Rectal smooth muscle tissue (tissue), 1 donor: ENCODE measurements at regions not wholly inside any gene's neighbourhood (a gene's known extent, or its start where the extent isn't known, plus 50 kb on each side); places are given as distances from the start of the nearest gene placed in this dataset.
"Not testable (repeated sequence)": the region's sequence is repeated elsewhere in the genome, so short reads cannot be mapped to it uniquely, and the experiment has no call there.

ENCODE experiments used
- H3K27ac ChIP-seq: one replicate; pipeline ENCODE4 v1.7.0; 2013; ENCODE audit warnings: low read depth, low read length, inconsistent platforms
- H3K27me3 ChIP-seq: one replicate; pipeline ENCODE4 v1.7.0; 2013; ENCODE audit warnings: low read length; ENCODE audit not compliant: control insufficient read depth, insufficient read depth
- H3K36me3 ChIP-seq: one replicate; pipeline ENCODE4 v1.7.0; 2013; ENCODE audit warnings: low read length; ENCODE audit not compliant: control insufficient read depth, insufficient read depth
- H3K4me1 ChIP-seq: one replicate; pipeline ENCODE4 v1.7.0; 2013; ENCODE audit warnings: low read length; ENCODE audit not compliant: control insufficient read depth, insufficient read depth
- H3K4me3 ChIP-seq: one replicate; pipeline ENCODE4 v1.7.0; 2013; ENCODE audit warnings: low read length
- H3K9ac ChIP-seq: one replicate; pipeline ENCODE4 v1.7.0; 2013; ENCODE audit warnings: low read length

DNA sequence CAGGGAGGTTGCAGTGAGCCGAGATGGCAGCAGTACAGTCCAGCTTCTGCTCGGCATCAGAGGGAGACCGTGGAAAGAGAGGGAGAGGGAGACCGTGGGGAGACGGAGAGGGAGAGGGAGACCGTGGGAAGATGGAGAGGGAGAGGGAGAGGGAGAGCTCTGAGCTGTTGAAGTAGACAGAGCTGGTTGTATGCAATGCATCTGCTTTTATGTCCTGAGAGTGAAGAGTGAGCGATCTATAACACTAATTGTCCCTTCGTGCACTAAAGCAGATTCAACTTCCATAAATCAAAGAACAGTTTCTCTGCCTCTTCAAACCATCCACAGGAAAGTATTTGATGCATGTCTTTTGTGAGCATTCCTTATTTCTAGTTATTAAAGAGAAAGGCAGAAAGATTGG, 300.6 kb downstream of the FLRT2 start:
- H3K4me3 ChIP-seq = not testable (repeated sequence)

GRCh38 chr14:85829601-85830000, 299.7 kb downstream of the FLRT2 start:
- H3K36me3 ChIP-seq, H3K27me3 ChIP-seq, H3K4me3 ChIP-seq: not testable (repeated sequence)

More for the DNA sequence above, 300.6 kb downstream of the FLRT2 start:
- H3K36me3 ChIP-seq, H3K4me1 ChIP-seq, H3K9ac ChIP-seq, H3K27ac ChIP-seq, H3K27me3 ChIP-seq: not testable (repeated sequence)

GRCh38 chr14:85824526-85824925, 294.6 kb downstream of the FLRT2 start:
- Histone ChIP-seq H3K9ac (no peak overlapping the region), H3K4me1 (no peaks in the 10 kb centered on the region), H3K36me3 (no peaks in the 10 kb centered on the region), H3K27me3 (no peaks in the 10 kb centered on the region), H3K4me3 (no peak overlapping the region), H3K27ac (no peak overlapping the region)

More at GRCh38 chr14:85829601-85830000, 299.7 kb downstream of the FLRT2 start:
- not testable (repeated sequence) for H3K9ac ChIP-seq, H3K4me1 ChIP-seq, H3K27ac ChIP-seq

DNA sequence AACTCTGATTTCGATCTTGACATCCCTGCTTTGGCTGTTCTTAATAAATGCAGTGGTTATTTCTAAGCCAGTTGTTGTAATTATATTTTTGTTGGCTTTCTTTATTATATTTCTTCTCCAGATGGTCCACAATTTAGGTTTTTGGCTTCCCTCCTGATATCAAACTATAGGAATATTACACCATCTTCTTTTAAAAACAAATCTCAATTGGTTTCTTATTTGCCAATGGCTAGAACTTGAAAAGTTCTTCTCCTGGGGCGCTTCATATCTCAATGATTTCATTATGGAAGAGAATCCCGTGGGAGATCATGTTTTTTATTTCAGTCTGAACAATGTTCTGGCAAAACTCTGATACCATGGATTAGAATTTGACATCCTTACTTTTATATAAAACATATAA, 292.3 kb downstream of the FLRT2 start:
- Histone ChIP-seq H3K36me3 (no peaks in the 10 kb centered on the region), H3K27ac (no peak overlapping the region), H3K9ac (no peak overlapping the region), H3K27me3 (no peaks in the 10 kb centered on the region), H3K4me3 (no peak overlapping the region), H3K4me1 (no peaks in the 10 kb centered on the region)

GRCh38 chr14:85817430-85817829, 287.5 kb downstream of the FLRT2 start:
- H3K9ac ChIP-seq = no peak overlapping the region
- no peaks in the 10 kb centered on the region for H3K4me1 ChIP-seq
- H3K4me3 ChIP-seq = no peak overlapping the region
- H3K27me3 ChIP-seq = no peaks in the 10 kb centered on the region
- no peaks in the 10 kb centered on the region for H3K36me3 ChIP-seq
- H3K27ac ChIP-seq = no peak overlapping the region

- Histone ChIP-seq H3K27me3 (no peaks in the 10 kb centered on the region), H3K4me3 (no peak overlapping the region), H3K27ac (no peak overlapping the region), H3K9ac (no peak overlapping the region), H3K36me3 (no peaks in the 10 kb centered on the region), H3K4me1 (no peaks in the 10 kb centered on the region)
Measured at GRCh38 chr14:85813040-85813439, 283.1 kb downstream of the FLRT2 start.

DNA sequence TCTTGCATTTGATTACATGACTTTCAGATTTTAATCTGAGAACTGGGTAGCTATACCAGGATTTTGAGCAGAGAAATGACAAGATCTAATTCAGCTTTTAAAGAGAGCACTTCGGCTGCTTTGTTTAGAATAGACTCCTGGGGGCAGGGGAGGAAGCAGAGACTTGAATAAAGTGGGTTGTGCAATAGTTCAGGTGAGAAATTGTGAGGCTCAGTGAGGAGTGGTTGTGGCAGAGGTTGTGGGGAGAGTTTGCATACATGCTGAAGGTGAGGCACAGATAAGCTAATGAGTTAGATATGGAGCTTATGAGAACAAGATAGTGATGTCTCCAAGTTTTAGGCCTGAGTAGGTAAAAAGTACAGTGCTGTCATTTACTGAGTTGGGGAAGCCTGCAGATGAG, 281.4 kb downstream of the FLRT2 start:
- no peak overlapping the region for H3K4me3 ChIP-seq
- H3K36me3 ChIP-seq = no peaks in the 10 kb centered on the region
- no peaks in the 10 kb centered on the region for H3K4me1 ChIP-seq
- H3K27ac ChIP-seq = no peak overlapping the region
- H3K9ac ChIP-seq = no peak overlapping the region
- no peaks in the 10 kb centered on the region for H3K27me3 ChIP-seq

DNA sequence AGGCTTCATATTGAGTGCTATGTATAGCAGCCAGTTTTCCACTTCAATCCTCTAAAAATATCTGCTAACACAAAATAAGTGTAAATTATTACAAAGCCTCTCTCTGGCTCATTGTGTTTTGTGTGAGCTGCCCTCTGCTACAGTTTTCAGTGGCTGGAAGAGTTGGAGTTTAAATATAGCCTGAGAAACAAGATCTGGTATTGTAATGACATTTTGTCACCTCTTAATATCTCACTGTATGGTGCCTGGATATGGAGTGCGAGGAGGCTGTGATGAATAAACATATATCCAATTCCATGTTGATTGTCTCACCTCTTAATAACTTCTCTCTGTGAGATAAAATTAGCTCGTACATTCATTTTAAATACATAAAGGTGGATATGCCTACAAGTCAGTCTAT, 269.7 kb downstream of the FLRT2 start:
- Histone ChIP-seq H3K36me3 (no peaks in the 10 kb centered on the region), H3K4me3 (no peak overlapping the region), H3K27me3 (no peaks in the 10 kb centered on the region), H3K4me1 (no peaks in the 10 kb centered on the region), H3K27ac (no peak overlapping the region), H3K9ac (no peak overlapping the region)

DNA sequence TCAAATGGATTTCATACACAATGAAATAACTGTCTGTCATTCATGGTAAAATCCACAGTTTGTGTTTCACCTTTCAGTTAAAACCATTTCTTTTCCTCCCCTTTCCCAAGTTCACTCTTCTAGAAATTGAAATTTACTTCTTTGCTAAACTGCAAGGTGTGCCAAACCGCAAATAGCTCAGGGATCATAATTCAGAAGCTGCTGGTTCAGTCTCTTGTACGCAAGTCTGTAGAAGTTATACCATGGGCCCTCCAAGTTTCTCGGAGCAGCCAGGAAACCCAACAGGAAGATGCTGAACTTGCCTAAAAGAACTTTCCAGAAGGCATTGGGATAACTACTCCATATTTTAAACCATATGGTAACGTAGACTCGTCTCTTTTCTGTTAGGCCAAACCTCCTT, 268.9 kb downstream of the FLRT2 start:
- H3K27me3 ChIP-seq = no peaks in the 10 kb centered on the region
- H3K9ac ChIP-seq = no peak overlapping the region
- H3K4me3 ChIP-seq = no peak overlapping the region
- H3K4me1 ChIP-seq = no peaks in the 10 kb centered on the region
- H3K27ac ChIP-seq = no peak overlapping the region
- H3K36me3 ChIP-seq = no peaks in the 10 kb centered on the region

- H3K27me3 ChIP-seq = no peaks in the 10 kb centered on the region
- no peaks in the 10 kb centered on the region for H3K4me1 ChIP-seq
- H3K36me3 ChIP-seq = no peaks in the 10 kb centered on the region
- H3K4me3 ChIP-seq = no peak overlapping the region
- no peak overlapping the region for H3K27ac ChIP-seq
- no peak overlapping the region for H3K9ac ChIP-seq
Measured at GRCh38 chr14:85793533-85793932, 263.6 kb downstream of the FLRT2 start.

GRCh38 chr14:85789506-85789905, 259.6 kb downstream of the FLRT2 start:
- Histone ChIP-seq H3K9ac (no peak overlapping the region), H3K4me1 (no peaks in the 10 kb centered on the region), H3K36me3 (no peaks in the 10 kb centered on the region), H3K4me3 (no peak overlapping the region), H3K27ac (no peak overlapping the region), H3K27me3 (no peaks in the 10 kb centered on the region)

GRCh38 chr14:85788470-85789233, 258.7 kb downstream of the FLRT2 start:
- Histone ChIP-seq H3K27me3 (no peaks in the 10 kb centered on the region), H3K27ac (no peak overlapping the region), H3K9ac (no peak overlapping the region), H3K4me3 (no peak overlapping the region), H3K4me1 (no peaks in the 10 kb centered on the region), H3K36me3 (no peaks in the 10 kb centered on the region)

- Histone ChIP-seq H3K4me1 (no peaks in the 10 kb centered on the region), H3K27ac (no peak overlapping the region), H3K36me3 (no peaks in the 10 kb centered on the region), H3K9ac (no peak overlapping the region), H3K4me3 (no peak overlapping the region), H3K27me3 (no peaks in the 10 kb centered on the region)
Measured at GRCh38 chr14:85766295-85766694, 236.4 kb downstream of the FLRT2 start.
